ENCODE measurements at regions not wholly inside any gene's neighbourhood (a gene's known extent, or its start where the extent isn't known, plus 50 kb on each side); places are given as distances from the start of the nearest gene placed in this dataset.

DNA sequence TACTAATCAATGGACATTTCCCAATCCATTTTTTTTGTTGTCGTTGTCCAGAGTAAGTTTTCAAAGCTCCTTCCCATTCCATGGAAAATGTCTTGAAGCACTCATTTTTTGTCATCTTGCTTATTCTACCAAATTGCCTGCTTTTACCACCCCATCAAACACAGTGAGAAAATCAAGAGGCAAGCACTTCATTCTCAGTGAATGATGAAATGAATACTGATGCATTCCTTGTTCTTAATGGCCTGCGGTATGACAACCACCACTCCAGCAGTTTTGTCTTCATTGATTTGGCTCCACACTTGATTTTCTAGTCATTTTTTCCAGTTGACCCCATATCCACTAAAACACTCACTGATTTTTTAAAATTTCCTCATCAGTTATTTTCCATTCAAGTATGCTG lies 193.5 kb upstream of the ANKH start:
- dilution Hi-C loops (cut with HindIII; ENCODE audit: low sequenced_read_pairs, unreplicated experiment): no loop called here
- BruUV-seq (replicated peaks): no TSS peak

More for the DNA sequence above, 193.5 kb upstream of the ANKH start:
- Histone ChIP-seq H2BK5ac (ENCODE audit: low read depth, low read length, poor library complexity, severe bottlenecking) (no peak overlapping the region), H4K20me1 (ENCODE audit: insufficient read depth, low read length) (no peaks in the 10 kb centered on the region), H2BK120ac (ENCODE audit: low read depth, low read length) (no peak overlapping the region), H3K4me1 (ENCODE audit: control insufficient read depth, insufficient read depth, low read length) (no peaks in the 10 kb centered on the region), H2AK5ac (ENCODE audit: low read depth, low read length) (no peak overlapping the region), H3K23ac (ENCODE audit: low read depth, low read length) (no peak overlapping the region), H3K9ac (ENCODE audit: low read depth, low read length) (no peak overlapping the region), H3K4ac (ENCODE audit: low read depth, low read length) (no peak overlapping the region), H3K9me3 (ENCODE audit: control insufficient read depth, insufficient read depth, low read length) (no peaks in the 10 kb centered on the region), H3K9me1 (ENCODE audit: insufficient read depth, low read length) (no peaks in the 10 kb centered on the region), H3K79me1 (ENCODE audit: low read depth in 1 of 2, low read length in 2 of 2) (no peaks in the 10 kb centered on the region), H4K91ac (ENCODE audit: insufficient read depth, low read depth, low read length) (no peak overlapping the region), H3K27me3 (ENCODE audit: control insufficient read depth, insufficient read depth, low read length) (peaks cover 3% of the 10 kb centered on the region; the same call in 1 of the 2 replicates), H3K18ac (ENCODE audit: low read depth, low read length) (no peak overlapping the region), H3K4me3 (ENCODE audit: insufficient read depth, low read depth, low read length) (no peak overlapping the region), H2AK9ac (replicated peaks; ENCODE audit: low read depth, low read length, poor library complexity) (no peak overlapping the region), H3K14ac (replicated peaks; ENCODE audit: low read depth, low read length) (no peak overlapping the region), H2BK20ac (ENCODE audit: low read depth, low read length) (no peak overlapping the region), H4K8ac (ENCODE audit: low read depth in 2 of 2, low read length in 2 of 2) (no peak overlapping the region), H3K4me2 (ENCODE audit: low read depth, low read length) (no peak overlapping the region), H3K36me3 (ENCODE audit: control insufficient read depth, insufficient read depth, low read length) (no peaks in the 10 kb centered on the region), H3K27ac (ENCODE audit: insufficient read depth, low read length) (no peak overlapping the region), H4K5ac (ENCODE audit: low read depth, low read length) (no peak overlapping the region), H3K56ac (ENCODE audit: extremely low read depth, insufficient read depth, low read length) (no peak overlapping the region), H2BK15ac (ENCODE audit: low read depth, low read length) (no peak overlapping the region), H2AFZ (replicated peaks; ENCODE audit: low read length, poor library complexity) (no peak overlapping the region)
- in situ Hi-C loops (cut with MboI; ENCODE audit: low sequenced_read_pairs): no loop called here
- 0% methylated on average over 2 of the region's 2 CpGs; no CpG with 5 or more reads in 1 of the 2 experiments for WGBS, 2 experiments (ENCODE audit: extremely low coverage in 2 of 2, insufficient read length in 1 of 2)
- POLR2A ChIA-PET (ENCODE audit: unreplicated experiment): no interaction called here
- no peak for ATAC-seq (ENCODE audit: low read depth)
- CTCF ChIA-PET: no interaction called here
- intact Hi-C loops (cut with micrococcal nuclease): no loop called here
- no peak for DNase-seq
- TF ChIP-seq CHD1 (IDR thresholded peaks at IDR 0.05; ENCODE audit: low read depth, low read length) (no peak), MXI1 (IDR thresholded peaks at IDR 0.05; ENCODE audit: borderline replicate concordance, low read depth, low read length) (no peak), MAFK (IDR thresholded peaks at IDR 0.05; ENCODE audit: low read depth, low read length) (no peak), BHLHE40 (IDR thresholded peaks at IDR 0.05; ENCODE audit: low read depth, low read length) (no peak), POLR2A (IDR thresholded peaks at IDR 0.05; ENCODE audit: low read depth, low read length) (no peak), MAZ (IDR thresholded peaks at IDR 0.05; ENCODE audit: borderline replicate concordance, low read depth, low read length) (no peak), SMC3 (IDR thresholded peaks at IDR 0.05; ENCODE audit: low read depth, low read length) (no peak), CEBPB (IDR thresholded peaks at IDR 0.05; ENCODE audit: low read depth, low read length) (no peak), NFE2L2 (IDR thresholded peaks at IDR 0.05; ENCODE audit: low read depth, low read length) (no peak), RAD21 (IDR thresholded peaks at IDR 0.05; ENCODE audit: low read length) (no peak), RFX5 (IDR thresholded peaks at IDR 0.05; ENCODE audit: low read depth, low read length) (no peak), RCOR1 (IDR thresholded peaks at IDR 0.05; ENCODE audit: insufficient replicate concordance, low read length) (no peak), FOS (IDR thresholded peaks at IDR 0.05; ENCODE audit: low read depth, low read length) (no peak)
- TF ChIP-seq, protein P1, sequence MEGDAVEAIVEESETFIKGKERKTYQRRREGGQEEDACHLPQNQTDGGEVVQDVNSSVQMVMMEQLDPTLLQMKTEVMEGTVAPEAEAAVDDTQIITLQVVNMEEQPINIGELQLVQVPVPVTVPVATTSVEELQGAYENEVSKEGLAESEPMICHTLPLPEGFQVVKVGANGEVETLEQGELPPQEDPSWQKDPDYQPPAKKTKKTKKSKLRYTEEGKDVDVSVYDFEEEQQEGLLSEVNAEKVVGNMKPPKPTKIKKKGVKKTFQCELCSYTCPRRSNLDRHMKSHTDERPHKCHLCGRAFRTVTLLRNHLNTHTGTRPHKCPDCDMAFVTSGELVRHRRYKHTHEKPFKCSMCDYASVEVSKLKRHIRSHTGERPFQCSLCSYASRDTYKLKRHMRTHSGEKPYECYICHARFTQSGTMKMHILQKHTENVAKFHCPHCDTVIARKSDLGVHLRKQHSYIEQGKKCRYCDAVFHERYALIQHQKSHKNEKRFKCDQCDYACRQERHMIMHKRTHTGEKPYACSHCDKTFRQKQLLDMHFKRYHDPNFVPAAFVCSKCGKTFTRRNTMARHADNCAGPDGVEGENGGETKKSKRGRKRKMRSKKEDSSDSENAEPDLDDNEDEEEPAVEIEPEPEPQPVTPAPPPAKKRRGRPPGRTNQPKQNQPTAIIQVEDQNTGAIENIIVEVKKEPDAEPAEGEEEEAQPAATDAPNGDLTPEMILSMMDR (conservative IDR thresholded peaks at IDR 0.05; ENCODE audit: low read depth, low read length): no peak
- TF ChIP-seq, protein P2, sequence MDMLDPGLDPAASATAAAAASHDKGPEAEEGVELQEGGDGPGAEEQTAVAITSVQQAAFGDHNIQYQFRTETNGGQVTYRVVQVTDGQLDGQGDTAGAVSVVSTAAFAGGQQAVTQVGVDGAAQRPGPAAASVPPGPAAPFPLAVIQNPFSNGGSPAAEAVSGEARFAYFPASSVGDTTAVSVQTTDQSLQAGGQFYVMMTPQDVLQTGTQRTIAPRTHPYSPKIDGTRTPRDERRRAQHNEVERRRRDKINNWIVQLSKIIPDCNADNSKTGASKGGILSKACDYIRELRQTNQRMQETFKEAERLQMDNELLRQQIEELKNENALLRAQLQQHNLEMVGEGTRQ (IDR thresholded peaks at IDR 0.05; ENCODE audit: low read depth, low read length): no peak
- TF ChIP-seq, protein P3, sequence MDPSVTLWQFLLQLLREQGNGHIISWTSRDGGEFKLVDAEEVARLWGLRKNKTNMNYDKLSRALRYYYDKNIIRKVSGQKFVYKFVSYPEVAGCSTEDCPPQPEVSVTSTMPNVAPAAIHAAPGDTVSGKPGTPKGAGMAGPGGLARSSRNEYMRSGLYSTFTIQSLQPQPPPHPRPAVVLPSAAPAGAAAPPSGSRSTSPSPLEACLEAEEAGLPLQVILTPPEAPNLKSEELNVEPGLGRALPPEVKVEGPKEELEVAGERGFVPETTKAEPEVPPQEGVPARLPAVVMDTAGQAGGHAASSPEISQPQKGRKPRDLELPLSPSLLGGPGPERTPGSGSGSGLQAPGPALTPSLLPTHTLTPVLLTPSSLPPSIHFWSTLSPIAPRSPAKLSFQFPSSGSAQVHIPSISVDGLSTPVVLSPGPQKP (IDR thresholded peaks at IDR 0.05; ENCODE audit: borderline replicate concordance, low read depth, low read length): no peak

All from IMR-90 (cell line).